Glomerular endothelial cell (primary cell): ENCODE measurements at regions not wholly inside any gene's neighbourhood (a gene's known extent, or its start where the extent isn't known, plus 50 kb on each side); places are given as distances from the start of the nearest gene placed in this dataset.

Experiments
- DNase-seq: peaks from one replicate; pipeline ENCODE4 v3.0.0-alpha.2; 2011; ENCODE audit warnings: low read depth, low spot score; ENCODE audit errors: extremely low read depth

- DNase-seq = no peak
Observed at GRCh38 chr9:20048985-20049384, 260.1 kb upstream of the SLC24A2 start.

- no peak for DNase-seq
Observed at GRCh38 chr9:20048437-20048836, 259.6 kb upstream of the SLC24A2 start.

- DNase-seq = no peak
Observed at GRCh38 chr9:20044686-20045085, 255.8 kb upstream of the SLC24A2 start.

- DNase-seq = no peak
Observed at GRCh38 chr9:20043461-20043860, 254.6 kb upstream of the SLC24A2 start.

GRCh38 chr9:20043035-20043434 is 254.2 kb upstream of the SLC24A2 start:
- no peak for DNase-seq

- no peak for DNase-seq
Observed at GRCh38 chr9:20042128-20042711, 253.4 kb upstream of the SLC24A2 start.

GRCh38 chr9:20041697-20042081 is 252.9 kb upstream of the SLC24A2 start:
- DNase-seq = no peak

GRCh38 chr9:20040991-20041696 is 252.3 kb upstream of the SLC24A2 start:
- DNase-seq = no peak

GRCh38 chr9:20037699-20038098 is 248.9 kb upstream of the SLC24A2 start:
- no peak for DNase-seq

GRCh38 chr9:20033511-20033910 is 244.7 kb upstream of the SLC24A2 start:
- DNase-seq = no peak

- no peak for DNase-seq
Observed at GRCh38 chr9:20032413-20033006, 243.7 kb upstream of the SLC24A2 start.

GRCh38 chr9:20031836-20032235 is 243.0 kb upstream of the SLC24A2 start:
- no peak for DNase-seq

- DNase-seq = no peak
Observed at GRCh38 chr9:20030671-20031070, 241.8 kb upstream of the SLC24A2 start.

- DNase-seq = no peak
Observed at GRCh38 chr9:20030221-20030620, 241.4 kb upstream of the SLC24A2 start.

- DNase-seq = peak; percentile 58
Observed at GRCh38 chr9:20028849-20029231, 240.0 kb upstream of the SLC24A2 start.

GRCh38 chr9:20028192-20028848 is 239.5 kb upstream of the SLC24A2 start:
- no peak for DNase-seq

- DNase-seq = no peak
Observed at GRCh38 chr9:20023961-20024571, 235.2 kb upstream of the SLC24A2 start.

- DNase-seq = no peak
Observed at GRCh38 chr9:20023210-20023905, 234.5 kb upstream of the SLC24A2 start.

GRCh38 chr9:20022410-20022809 is 233.6 kb upstream of the SLC24A2 start:
- no peak for DNase-seq

- no peak for DNase-seq
Observed at GRCh38 chr9:20016611-20017010, 227.8 kb upstream of the SLC24A2 start.

- no peak for DNase-seq
Observed at GRCh38 chr9:20015427-20015931, 226.6 kb upstream of the SLC24A2 start.
